ENCODE measurements at regions not wholly inside any gene's neighbourhood (a gene's known extent, or its start where the extent isn't known, plus 50 kb on each side); places are given as distances from the start of the nearest gene placed in this dataset.

DNA sequence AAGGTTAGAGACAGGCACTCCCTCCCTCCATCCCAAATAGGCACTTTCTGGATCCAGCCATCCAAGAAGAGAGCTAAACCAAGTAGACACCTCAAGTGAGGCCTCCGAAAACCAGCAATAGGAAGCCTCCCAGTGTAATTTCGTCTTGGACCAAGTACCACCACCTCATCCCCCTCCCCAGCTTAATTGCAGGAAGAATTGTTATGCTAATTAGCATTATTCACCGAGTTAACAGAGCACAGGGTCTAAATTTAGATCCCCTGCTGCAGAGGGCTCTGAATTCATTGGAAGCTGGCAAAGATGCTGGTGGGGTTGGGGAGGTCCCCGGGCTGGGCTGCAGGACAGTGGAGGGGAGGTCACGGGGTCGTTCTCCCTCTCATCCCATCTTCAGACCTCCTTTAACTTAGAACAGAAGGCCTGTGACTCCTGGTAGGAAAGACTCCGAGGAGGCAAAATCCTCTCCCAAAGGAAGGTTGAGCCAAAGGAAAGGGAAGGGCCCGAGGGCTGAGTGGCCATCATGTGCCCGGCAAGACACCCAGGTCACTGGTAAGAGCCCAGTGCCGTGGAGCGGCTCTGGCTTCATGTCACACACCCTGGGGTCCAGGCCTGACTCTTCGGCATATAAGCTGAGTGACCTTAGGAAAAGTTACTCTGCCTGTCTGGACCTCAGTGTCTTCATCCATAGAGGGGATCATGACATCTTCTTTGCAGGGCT lies 209.2 kb upstream of the GRIK3 start:
- DNase-seq, result no peak

DNA sequence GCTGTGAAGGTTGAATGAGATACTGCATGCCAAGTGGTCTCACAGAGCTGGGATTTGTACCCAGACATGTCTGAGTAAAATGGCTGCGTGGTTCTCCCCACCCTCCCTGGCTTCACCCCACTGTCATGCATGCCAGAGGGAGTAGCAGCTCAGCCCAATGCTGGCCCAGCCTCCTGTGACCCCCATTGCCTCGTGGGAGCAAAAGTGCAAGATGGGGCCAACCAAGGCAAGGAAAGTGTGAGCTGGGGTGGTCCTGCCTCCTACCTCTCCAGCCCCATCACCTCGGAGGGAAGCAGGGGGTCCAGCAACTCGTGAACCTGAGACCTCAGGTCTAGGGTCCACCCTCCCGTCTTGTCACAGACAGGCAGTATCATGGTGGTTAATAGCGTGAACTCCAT lies 209.8 kb upstream of the GRIK3 start:
- DNase-seq, result no peak

DNA sequence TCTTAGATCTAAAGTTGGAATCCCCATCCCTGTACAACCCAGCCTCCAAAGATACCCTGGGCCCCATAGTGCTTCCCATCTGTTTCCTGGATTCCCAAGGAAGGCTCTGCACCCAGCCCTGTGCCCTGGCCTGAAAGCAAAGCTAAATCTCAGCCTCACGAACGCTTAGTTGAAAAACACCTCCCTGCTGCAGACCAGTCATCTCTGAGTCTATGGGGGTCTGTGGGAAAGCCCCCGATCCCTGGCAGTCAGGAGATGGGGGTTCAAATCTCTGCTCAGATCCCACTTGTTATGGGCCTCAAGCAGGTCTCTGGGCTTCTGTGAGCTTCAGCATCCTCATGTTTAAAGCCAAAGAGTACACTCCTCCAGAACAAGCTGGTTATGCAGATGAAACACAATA lies 210.5 kb upstream of the GRIK3 start:
- DNase-seq, result no peak

DNA sequence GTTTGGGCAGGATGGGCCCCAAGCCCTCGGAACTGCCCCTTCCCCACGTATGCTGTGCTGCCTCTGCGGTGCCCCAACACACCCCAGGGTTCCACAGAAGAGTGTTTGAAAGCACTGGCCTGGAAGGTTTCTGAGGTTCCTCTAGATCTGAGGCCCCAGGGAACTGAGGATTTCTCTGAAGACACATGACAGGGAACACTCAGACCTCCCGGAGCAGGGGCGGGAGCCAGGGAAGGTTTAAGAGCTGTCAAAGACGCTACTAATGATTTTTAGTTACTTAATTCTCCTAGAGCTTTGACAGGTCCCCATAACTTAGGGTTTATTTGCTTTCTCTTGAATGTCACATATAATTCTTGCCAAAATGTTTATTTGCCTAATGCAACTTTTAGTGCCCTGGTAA lies 212.3 kb upstream of the GRIK3 start:
- DNase-seq, result no peak

DNA sequence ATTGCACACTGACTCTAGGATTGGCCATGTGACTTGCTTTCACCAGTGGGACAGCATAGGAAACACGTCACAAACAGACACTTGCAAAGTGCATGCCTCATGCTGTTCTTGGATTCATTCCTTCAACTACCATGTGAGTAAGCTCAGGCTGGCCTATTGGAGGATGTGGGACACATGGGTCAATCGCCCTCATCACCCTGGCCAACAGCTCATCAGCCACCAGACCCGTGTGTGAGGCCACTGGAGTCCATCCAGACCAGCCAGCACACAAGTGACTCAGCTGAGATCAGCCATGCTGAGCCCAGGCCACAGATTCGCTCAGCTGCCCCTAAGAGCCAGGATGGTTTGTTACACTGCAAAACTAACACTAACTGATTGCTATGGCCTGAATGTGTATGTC lies 216.1 kb upstream of the GRIK3 start:
- DNase-seq, result no peak

DNA sequence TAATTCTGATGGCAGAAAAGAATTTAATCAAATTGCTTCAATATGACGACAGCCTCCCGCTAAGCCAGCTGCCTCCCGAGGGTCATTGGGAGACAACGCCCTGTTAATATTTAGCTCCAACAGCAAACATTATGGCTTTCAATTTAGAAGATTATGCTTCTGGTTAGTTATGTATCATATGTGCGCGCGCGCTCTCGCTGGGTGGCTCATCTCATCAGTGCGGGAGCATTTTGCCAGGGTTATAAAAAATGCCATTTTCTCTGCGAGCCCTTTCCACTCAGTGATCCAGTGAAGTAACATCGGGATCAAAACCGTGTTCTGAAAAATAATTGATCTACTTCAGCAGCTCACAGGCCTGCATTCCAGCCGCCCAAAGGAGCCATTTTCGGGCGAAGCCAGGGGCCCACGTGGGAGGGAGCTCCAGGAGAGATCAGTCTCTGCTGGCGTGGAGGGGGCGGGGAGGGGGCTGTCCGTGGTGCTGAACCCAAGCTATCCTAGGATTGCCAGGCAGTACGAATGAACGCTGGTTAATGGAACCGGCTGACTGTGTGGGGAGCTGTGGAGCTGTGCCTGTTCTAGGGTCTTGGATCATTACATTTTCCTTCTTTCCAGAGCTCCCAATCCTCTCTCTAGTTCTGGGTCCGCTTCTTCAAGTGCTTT lies 219.1 kb upstream of the ZC3H12A start:
- no peak for DNase-seq

DNA sequence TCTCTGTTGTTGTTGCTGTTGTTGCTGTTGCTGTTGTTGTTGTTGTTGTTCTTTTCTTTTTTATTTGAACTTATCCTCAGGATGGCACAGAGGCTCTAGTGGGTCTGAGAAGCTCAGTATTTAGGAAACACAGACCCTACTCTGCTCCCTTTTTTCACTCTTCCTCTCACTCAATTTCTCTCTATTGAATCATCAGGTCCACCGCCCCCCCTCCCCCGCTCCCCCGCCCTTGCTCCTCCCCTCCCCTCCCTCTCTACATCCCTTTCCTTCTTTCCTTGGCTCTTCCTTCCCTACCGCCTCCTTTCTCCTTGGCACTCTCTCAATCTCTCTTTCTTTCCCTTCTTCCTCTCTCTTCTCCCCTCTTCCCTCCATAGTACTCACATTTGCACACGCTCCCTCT lies 218.5 kb upstream of the ZC3H12A start:
- no peak for DNase-seq

DNA sequence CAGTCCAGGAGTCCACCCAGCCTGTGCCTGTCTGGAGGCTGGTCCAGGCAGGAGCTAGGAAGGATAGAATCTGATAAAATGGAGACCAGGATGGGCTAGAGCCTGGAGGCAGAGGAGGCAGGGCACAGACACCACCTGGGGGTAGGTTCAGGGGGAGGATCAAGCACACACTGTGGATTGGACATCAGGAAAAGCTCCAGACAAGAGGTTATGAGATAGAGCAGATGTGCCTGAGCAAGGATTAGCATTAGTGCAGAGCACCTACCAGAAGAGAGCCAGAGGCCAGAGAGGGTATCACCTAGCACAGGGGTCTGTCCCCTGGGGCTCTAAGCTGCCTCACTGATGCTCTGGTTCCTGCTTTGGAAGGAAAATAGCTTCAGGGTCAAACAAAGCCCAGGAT lies 216.7 kb upstream of the ZC3H12A start:
- DNase-seq, result no peak

DNA sequence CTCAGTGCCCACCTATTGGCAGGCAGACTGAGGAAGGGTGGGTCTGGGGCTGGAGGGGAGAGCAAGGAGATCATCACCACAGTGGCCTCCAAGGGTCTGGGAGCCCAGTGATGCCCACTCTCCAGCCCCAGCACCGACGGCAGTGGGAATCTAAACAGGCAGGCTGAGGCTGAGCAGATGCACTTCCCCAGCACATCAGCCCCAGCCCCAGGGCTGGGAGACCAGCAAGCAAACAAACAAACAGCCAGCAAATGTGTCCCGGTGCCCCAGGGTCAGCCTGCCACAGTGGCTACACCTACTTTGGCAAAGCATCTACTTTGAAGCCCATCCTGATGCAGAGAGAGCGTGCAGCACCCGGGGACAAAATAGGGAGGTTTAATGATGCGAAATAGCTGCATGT lies 216.3 kb upstream of the ZC3H12A start:
- no peak for DNase-seq

DNA sequence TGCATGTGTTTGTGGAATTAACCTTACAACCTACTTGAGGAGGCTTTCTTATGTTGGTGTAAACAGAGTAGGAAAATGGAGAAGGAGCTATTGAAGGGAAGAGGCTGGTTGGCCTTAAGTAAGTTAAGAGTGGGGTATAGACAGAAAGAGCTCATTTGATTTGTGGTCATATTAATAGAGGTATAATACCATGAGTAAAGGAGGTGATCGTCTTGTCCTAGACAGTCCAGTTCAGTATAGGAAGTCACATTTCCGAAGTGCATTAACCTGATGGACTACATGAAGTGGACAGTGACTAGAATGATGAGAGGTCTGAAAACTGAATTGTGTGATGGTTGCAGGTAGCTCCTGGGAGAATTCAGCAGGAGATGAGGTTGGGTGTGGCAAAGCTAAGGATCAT lies 215.4 kb upstream of the ZC3H12A start:
- no peak for DNase-seq

DNA sequence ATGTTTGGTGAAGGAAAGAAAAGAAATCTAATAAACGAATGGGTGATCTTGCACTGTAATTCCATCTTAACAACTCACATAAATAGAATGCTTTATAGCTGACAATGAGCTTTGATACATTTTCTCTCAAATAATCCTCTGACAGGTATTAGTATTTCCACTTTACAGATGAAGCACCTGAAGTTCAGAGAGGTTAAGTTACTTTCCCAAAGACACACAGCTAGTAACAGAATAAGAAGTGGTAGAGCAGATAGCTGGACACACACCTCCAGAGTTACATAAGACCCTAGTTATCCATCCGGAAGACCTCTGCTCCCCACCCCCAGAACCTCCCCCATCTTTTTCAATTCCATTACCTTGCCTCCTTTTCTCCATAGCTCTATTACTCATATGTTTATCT lies 213.3 kb upstream of the ZC3H12A start:
- DNase-seq, result no peak

DNA sequence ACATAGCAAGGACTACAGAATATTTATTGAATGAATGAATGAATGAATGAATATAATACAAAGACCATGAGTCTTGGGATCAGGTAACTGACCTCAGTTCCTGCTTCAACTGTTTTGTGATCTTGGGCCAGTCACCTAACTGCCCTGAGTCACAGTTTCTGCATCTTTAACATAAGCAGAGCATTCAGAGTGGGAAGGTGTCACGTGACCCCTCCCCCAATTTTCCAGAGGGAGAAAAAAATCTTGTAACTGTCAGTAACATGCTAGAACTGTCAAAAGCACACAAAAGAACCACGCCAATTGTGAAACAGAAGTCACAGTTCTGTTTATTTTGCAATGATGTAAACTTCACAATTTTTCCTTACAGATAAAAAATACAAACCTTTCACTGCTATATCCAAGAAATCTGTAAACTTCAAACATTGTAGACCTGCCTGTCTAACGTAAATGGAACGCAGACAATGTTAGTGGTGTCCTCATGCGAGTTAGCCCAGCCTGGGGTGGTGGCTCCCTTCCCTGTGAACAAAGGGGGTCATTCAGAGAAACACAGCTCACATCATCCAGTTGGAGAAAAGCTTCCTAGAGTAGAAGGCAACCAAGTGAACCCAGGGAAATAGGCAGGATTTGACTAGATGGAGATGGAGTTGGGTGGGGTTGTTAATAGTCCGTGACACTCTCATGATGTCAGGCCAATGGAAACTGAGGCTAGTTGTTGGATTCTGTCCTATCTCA lies 211.8 kb upstream of the ZC3H12A start:
- DNase-seq, result no peak

DNA sequence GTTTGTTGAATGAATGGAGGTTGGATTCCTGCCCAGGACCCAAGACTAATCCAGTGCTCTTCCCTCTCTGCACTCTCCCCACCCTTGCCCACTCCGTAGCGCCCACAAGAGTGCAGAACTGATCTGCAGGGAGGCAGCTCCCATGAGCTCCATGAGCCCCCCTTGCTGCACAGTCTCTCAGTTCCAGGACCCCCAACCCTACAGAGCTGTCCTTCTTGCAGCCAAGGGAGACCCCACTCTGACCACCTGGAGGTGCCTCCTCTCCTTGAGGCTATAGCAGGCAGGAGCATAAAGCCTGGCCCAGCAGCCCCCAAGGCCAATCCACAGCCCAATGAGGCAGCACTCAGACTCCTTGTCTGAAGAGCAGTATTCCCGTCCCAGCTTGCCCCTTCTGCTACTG lies 209.2 kb upstream of the ZC3H12A start:
- DNase-seq, result no peak

DNA sequence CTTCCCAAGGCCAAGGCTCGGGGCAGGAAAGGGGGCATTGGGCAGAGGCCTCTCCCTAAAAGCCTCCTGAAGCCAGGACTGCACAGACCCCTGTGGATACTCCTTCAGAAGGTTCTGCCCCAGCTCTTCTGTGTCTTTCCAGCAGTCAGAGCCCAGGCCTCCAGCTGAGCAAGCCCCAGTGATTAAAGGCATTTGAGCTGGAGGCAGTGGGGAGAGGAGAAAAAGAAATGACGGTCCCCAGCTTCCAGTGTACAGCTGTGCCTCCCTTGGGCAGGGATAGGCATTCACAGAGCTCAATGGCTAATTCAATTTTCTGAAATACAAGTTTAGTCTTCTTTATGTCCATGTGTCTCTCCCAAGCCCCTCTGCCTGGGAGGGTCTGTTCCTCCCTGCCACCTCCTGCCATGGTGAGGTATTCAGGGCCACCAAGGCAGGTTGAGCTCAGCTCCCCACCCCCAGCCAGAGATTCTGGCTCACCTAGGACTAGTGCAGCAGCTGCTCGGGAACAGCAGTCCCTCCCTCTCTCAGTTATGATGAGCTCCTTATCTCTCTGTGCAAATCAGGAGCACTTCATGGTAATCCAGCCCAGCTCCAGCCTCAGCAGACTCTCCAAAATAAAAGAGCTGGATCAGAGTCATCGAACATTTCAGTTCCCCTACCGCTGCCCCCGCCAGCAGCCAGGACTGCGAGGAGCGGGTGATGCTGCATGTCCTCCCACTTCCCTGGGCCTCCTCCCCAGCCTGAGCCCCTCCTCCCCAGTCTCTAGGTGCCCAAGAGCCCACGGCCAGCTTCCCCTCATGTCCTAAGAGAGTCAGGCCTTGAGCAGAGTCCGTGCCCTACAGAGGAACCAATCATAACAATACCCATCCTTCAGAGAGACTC lies 208.4 kb upstream of the ZC3H12A start:
- no peak for DNase-seq

DNA sequence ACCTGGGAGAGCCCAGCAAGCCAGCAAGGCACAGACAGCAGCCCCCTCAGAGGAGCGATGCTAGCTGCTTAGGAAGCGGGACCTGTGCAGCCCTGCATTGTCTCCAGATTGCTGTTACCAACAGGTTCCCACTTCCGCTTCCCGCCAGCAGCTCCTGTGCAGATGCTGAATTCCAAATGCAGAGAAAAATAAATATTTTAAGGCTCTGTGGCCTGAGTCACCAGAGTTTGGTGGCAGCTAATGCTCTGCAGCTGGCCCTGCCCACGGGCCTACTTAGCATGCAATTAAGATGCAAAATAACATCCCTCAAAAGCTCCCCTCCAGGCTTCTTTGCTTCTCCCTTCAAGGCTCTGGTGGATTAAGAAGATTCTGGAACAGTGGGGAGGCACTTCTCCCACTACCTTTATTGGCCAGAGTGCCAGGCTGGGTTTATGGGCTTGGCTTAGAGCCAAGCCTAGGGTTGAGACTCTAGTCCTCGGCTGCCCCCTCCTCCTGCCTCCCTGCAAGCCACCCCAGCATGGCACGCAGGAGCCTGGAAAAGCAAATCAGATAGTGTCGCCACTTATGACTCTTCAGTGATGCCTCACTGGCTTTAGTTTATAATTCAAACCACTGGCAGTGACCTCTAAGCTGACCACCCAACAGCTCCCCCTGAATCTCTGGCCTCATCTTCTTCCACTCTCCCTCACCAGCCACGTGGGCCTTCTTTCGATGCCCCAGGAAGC lies 207.1 kb upstream of the ZC3H12A start:
- no peak for DNase-seq

DNA sequence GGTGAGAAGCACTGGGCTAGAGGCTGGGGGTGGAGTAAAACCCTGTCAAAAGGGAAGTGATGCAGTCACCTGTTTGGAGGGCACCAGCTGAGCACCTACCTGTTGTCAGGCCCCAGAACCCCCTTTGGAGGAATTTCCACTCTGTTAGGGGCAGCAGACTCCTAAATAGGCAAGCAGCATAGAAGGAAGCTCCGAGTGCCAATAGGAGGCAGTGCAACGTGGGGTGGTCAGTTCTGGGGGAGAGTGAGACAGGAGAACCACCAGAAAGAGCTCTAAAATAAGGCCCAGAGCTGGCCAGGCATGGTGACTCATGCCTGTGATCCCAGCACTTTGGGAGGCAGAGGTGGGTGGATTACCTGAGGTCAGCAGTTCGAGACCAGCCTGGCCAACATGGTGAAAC lies 203.7 kb upstream of the ZC3H12A start:
- no peak for DNase-seq

DNA sequence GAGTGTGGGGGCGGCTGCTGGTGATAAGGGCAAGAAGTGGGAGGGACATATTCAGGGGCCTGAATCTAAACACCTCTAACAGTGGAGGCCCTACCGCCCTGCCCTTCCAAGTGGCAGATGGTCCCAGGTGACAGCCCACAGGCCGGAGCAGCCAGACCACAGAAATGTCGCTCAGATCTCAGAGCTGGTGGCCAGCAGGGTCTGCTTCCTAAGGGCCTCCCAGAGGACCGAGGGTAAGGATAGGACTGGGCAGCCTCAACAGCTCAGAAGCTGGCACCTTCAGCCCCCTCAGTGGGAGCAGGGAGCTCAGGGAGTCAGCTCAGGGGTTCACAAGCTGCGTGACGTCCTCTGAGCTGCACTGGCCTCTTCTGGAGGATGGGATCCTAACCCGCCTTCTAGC lies 201.8 kb upstream of the ZC3H12A start:
- DNase-seq, result no peak

DNA sequence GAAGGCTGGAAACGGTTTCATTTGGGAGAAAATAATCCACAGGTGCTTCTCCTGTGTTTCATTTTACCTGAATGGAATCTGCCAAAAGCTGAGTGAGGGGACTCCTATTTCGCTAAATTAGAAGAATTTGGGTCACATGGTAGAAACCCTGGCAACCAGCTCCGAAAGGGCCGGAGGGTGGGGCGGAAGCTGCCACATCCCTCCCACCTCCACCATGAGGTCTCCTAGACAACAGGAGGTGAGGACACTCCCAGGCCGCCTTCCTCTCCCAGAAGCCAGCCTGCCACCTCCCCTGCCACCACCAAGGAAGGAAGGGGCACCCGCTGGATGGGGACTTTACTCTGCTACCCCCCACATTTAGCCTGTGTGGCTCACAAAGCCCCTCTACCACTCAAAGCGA lies 199.9 kb upstream of the ZC3H12A start:
- no peak for DNase-seq

DNA sequence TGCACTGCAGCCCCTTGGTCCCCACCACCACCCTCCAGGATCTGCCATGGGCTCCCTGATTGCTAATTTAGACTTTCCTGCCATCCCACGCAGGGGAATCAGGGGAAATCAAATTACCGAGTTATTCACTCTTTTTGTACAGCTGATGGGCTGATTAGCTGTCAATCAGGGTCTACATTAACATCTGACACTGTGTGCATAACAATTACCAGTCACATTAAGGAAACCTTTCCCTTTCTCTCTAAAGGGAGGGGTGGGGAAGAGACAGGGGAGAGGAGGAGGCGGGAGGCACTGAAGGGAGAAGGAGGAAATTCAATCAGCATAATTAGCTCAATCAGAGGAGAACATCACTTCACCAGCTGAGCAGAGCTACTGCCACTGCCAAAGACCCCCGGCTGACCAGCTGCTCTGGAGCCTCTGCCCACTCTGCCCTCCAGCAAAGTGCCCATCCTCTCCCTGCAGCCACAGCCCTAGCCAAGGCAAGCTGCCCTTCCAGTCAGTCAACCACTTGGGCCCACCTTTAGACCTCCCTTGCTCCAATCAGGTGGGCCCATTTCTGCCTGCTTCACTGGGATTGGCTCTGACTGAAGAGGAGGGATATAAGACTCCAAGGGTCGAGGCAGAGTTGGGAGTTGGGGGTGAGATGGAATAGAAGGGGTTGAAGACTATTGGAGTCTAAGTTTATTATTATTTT lies 199.3 kb upstream of the ZC3H12A start:
- no peak for DNase-seq

DNA sequence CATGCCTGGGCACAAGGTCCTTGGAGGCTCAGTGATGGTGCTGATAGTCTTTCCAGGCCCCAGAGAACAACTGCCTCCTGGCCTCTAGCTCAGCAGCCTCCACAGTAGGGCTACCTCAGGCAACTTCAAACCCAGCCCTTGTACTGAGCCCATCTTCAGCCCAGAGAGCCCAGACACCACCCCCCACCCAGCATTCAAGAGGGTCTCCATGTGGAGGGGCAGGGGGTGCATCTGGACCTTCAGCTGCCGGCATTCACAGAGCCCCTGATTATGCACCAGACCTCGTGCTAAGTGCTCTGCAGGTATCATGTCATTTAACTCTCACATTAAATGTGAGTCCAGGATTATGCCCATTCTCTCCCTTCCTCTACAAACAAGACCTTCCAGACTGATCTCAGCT lies 197.0 kb upstream of the ZC3H12A start:
- no peak for DNase-seq

DNA sequence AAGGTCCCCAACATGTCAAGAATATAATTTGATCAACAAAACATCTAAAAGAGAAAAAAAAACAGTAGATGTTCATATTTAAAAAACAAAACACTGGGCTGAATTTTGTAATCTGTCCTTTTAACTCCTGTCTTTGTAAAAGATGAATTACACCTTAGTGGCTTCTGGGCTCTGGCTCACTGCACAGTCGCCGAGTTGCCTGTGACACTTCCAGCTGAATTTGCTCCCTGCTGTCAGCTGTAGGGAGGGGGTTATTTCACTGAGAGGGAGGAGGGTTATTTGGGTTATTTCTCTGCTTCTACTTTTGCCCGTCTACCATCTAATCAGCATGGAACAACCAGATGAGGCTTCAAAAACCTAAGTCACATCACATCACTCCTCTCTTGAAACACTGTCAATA lies 193.0 kb upstream of the ZC3H12A start:
- DNase-seq, result no peak

DNA sequence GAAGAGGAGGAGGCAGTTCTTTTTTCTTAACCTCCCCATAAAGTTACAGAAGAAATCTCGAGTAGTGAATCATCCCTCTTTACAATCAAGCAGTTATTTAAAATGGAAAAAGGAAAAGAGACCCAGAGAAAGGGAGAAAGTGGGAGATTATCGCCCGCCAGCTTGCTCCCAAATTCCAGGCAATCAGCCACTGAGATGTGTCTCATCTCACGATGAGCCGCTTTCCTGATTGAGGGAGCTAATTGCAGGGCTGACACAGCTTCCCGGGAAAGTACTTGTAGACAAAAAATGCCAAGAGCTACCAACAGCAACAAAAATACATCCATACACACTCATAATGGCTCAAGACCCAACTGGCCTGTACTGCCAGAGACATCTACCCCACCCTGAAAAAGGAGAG lies 191.6 kb upstream of the ZC3H12A start:
- no peak for DNase-seq
